Gastroesophageal sphincter (tissue), 3 donors: ENCODE measurements at regions not wholly inside any gene's neighbourhood (a gene's known extent, or its start where the extent isn't known, plus 50 kb on each side); places are given as distances from the start of the nearest gene placed in this dataset.

ENCODE experiments used
- POLR2A ChIP-seq, 2 donors: fragments of 450-650 bp; IDR thresholded peaks; one replicate each; pipeline ENCODE4 v1.6.1; 2017; ENCODE audit warnings: antibody characterized with exemption in 2 of 2, mild to moderate bottlenecking in 2 of 2, moderate library complexity in 1 of 2
- POLR2AphosphoS5 ChIP-seq: sonication (generic); formaldehyde crosslinking; IDR thresholded peaks from one replicate; pipeline ENCODE4 v1.6.1; 2017; ENCODE audit warnings: antibody characterized with exemption
- TF ChIP-seq, protein P1 (sequence below), 4 experiments: fragments of 200-600 bp in 2 of 4; fragments of 450-650 bp in 2 of 4; sonication (generic) in 1 of 4; IDR thresholded peaks; one replicate each; pipeline ENCODE4 v1.5.1; 2017 to 2019; ENCODE audit warnings: antibody characterized with exemption in 4 of 4, mild to moderate bottlenecking in 2 of 4, moderate library complexity in 2 of 4

DNA sequence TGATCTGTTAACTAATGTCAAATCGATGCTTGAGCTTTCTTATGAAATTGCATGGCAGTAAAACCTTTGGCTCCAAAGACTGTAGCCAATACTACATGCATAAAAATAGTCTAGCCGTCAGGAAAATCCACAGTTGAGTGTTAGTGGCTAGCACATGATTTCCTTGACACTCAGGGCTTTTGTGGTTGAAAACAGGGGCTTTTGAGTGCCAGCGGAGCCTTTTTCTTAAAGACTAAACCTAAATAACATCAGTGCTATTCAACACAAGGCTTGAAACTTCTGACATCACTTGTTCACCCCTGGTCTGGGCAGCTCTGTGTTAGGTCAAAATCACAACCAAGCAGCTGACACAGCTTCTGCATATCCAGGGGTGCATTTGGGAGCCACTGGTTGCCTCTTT lies 124.2 kb upstream of the BMPER start:
- TF ChIP-seq, protein P1, sequence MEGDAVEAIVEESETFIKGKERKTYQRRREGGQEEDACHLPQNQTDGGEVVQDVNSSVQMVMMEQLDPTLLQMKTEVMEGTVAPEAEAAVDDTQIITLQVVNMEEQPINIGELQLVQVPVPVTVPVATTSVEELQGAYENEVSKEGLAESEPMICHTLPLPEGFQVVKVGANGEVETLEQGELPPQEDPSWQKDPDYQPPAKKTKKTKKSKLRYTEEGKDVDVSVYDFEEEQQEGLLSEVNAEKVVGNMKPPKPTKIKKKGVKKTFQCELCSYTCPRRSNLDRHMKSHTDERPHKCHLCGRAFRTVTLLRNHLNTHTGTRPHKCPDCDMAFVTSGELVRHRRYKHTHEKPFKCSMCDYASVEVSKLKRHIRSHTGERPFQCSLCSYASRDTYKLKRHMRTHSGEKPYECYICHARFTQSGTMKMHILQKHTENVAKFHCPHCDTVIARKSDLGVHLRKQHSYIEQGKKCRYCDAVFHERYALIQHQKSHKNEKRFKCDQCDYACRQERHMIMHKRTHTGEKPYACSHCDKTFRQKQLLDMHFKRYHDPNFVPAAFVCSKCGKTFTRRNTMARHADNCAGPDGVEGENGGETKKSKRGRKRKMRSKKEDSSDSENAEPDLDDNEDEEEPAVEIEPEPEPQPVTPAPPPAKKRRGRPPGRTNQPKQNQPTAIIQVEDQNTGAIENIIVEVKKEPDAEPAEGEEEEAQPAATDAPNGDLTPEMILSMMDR (IDR thresholded peaks at IDR 0.05): no peak
- TF ChIP-seq POLR2A (IDR thresholded peaks at IDR 0.05) (no peak), POLR2AphosphoS5 (no peak)
